ENCODE measurements at regions not wholly inside any gene's neighbourhood (a gene's known extent, or its start where the extent isn't known, plus 50 kb on each side); places are given as distances from the start of the nearest gene placed in this dataset.
"Not testable (repeated sequence)": the region's sequence is repeated elsewhere in the genome, so short reads cannot be mapped to it uniquely, and the experiment has no call there.

GRCh38 chr9:72433616-72434267 is 68.7 kb upstream of the ZFAND5 start:
- TF ChIP-seq, protein P1, sequence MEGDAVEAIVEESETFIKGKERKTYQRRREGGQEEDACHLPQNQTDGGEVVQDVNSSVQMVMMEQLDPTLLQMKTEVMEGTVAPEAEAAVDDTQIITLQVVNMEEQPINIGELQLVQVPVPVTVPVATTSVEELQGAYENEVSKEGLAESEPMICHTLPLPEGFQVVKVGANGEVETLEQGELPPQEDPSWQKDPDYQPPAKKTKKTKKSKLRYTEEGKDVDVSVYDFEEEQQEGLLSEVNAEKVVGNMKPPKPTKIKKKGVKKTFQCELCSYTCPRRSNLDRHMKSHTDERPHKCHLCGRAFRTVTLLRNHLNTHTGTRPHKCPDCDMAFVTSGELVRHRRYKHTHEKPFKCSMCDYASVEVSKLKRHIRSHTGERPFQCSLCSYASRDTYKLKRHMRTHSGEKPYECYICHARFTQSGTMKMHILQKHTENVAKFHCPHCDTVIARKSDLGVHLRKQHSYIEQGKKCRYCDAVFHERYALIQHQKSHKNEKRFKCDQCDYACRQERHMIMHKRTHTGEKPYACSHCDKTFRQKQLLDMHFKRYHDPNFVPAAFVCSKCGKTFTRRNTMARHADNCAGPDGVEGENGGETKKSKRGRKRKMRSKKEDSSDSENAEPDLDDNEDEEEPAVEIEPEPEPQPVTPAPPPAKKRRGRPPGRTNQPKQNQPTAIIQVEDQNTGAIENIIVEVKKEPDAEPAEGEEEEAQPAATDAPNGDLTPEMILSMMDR (IDR thresholded peaks at IDR 0.05), result not testable (repeated sequence)
- TF ChIP-seq POLR2A, EP300 (IDR thresholded peaks at IDR 0.05): not testable (repeated sequence)
